ENCODE measurements at regions not wholly inside any gene's neighbourhood (a gene's known extent, or its start where the extent isn't known, plus 50 kb on each side); places are given as distances from the start of the nearest gene placed in this dataset.

DNA sequence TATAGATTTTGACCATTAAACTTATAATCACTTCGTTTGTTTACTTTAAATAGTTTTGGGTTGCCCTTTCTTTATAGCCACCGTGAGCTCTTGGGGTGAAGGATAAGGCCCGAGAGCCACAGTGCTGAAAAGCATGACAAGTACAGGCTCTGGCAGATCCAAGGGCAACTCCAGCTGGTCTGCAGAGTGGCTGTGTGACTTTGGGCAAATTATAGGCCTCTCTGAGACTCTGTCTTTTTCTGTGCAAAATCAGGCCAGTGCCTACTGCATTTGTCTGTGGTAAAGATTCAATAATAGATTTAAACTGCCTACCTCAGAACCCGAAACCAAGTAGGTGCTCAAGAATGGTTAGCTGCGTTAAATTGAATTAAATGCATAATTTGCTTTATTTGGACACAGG, 511.3 kb downstream of the QKI start:
- no peak for ATAC-seq
- TF ChIP-seq, protein P1, sequence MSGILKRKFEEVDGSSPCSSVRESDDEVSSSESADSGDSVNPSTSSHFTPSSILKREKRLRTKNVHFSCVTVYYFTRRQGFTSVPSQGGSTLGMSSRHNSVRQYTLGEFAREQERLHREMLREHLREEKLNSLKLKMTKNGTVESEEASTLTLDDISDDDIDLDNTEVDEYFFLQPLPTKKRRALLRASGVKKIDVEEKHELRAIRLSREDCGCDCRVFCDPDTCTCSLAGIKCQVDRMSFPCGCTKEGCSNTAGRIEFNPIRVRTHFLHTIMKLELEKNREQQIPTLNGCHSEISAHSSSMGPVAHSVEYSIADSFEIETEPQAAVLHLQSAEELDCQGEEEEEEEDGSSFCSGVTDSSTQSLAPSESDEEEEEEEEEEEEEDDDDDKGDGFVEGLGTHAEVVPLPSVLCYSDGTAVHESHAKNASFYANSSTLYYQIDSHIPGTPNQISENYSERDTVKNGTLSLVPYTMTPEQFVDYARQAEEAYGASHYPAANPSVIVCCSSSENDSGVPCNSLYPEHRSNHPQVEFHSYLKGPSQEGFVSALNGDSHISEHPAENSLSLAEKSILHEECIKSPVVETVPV (CRISPR knock-in tag; IDR thresholded peaks at IDR 0.05), result no peak
- TF ChIP-seq TCF4 (CRISPR knock-in tag; IDR thresholded peaks at IDR 0.05; ENCODE audit: borderline replicate concordance), result no peak
- TF ChIP-seq ZNF8 (CRISPR knock-in tag; IDR thresholded peaks at IDR 0.05), result no peak
- no peak for TF ChIP-seq RARB (CRISPR knock-in tag; IDR thresholded peaks at IDR 0.05)
- no peak for TF ChIP-seq TOX (CRISPR knock-in tag; IDR thresholded peaks at IDR 0.05; ENCODE audit: borderline replicate concordance)
- no peak for TF ChIP-seq ZNF565 (CRISPR knock-in tag; conservative IDR thresholded peaks at IDR 0.05; ENCODE audit: low read depth)
- TF ChIP-seq BACH2 (CRISPR knock-in tag; IDR thresholded peaks at IDR 0.05; ENCODE audit: borderline replicate concordance), result no peak
- no peak for TF ChIP-seq GLIS3 (CRISPR knock-in tag; IDR thresholded peaks at IDR 0.05)
- no peak for TF ChIP-seq ZFP3 (CRISPR knock-in tag; IDR thresholded peaks at IDR 0.05)
- no peak for TF ChIP-seq ZC3H10 (CRISPR knock-in tag; IDR thresholded peaks at IDR 0.05)
- no peak for TF ChIP-seq SNAI2 (CRISPR knock-in tag; IDR thresholded peaks at IDR 0.05)
- no peak for TF ChIP-seq TSHZ2 (CRISPR knock-in tag; IDR thresholded peaks at IDR 0.05)
- no peak for TF ChIP-seq ISL1 (CRISPR knock-in tag; IDR thresholded peaks at IDR 0.05)
- TF ChIP-seq ESRRG (CRISPR knock-in tag; IDR thresholded peaks at IDR 0.05), result no peak
- TF ChIP-seq CSDC2 (CRISPR knock-in tag; IDR thresholded peaks at IDR 0.05), result no peak
- TF ChIP-seq ZFP30 (CRISPR knock-in tag; IDR thresholded peaks at IDR 0.05), result no peak
- TF ChIP-seq POU6F1 (CRISPR knock-in tag; IDR thresholded peaks at IDR 0.05; ENCODE audit: borderline replicate concordance, low read depth), result no peak
- no peak for TF ChIP-seq ZNF70 (CRISPR knock-in tag; IDR thresholded peaks at IDR 0.05)
- TF ChIP-seq PATZ1 (CRISPR knock-in tag; IDR thresholded peaks at IDR 0.05; ENCODE audit: borderline replicate concordance), result no peak

DNA sequence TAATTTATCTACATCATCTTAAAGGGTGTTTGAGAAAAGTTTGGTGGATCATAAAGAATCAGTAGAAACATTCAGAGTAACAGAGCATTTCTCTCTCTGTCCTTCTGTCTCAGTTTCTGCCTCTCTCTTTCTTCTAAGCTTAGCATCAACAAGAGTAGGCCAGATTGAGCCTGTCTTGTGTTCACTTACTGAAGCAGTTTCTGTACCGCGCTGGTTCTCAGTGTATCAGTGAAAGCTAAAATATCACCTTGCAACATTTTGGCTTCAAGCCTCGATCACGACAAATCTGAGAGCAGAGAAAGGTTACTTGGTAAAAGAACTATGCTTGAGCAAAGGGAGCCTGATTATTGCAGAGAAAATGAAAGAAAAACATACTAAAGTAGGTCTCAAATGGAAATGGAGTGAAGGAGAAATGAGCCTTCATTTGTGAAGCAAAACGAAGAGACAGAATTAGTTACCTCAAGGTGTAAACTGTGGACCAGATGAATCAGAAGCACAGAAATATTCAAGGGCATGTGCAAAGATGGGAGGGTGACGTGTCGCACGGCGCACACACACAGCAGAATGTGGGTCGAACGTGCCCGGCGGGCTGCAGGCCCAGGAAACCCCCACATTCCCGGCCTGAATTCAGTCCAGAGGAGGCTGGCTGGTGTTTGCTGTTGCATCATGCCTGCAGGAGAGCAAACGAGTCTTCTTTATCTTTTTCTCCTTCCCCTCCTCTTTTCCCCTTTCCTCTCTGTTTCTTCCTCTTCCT, 509.3 kb downstream of the QKI start:
- no peak for ATAC-seq
- TF ChIP-seq ZFP3 (CRISPR knock-in tag; IDR thresholded peaks at IDR 0.05), result no peak
- no peak for TF ChIP-seq ZFP30 (CRISPR knock-in tag; IDR thresholded peaks at IDR 0.05)
- TF ChIP-seq, protein P2, sequence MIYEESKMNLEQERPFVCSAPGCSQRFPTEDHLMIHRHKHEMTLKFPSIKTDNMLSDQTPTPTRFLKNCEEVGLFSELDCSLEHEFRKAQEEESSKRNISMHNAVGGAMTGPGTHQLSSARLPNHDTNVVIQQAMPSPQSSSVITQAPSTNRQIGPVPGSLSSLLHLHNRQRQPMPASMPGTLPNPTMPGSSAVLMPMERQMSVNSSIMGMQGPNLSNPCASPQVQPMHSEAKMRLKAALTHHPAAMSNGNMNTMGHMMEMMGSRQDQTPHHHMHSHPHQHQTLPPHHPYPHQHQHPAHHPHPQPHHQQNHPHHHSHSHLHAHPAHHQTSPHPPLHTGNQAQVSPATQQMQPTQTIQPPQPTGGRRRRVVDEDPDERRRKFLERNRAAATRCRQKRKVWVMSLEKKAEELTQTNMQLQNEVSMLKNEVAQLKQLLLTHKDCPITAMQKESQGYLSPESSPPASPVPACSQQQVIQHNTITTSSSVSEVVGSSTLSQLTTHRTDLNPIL (CRISPR knock-in tag; IDR thresholded peaks at IDR 0.05; ENCODE audit: low read depth), result no peak
- no peak for TF ChIP-seq PATZ1 (CRISPR knock-in tag; IDR thresholded peaks at IDR 0.05; ENCODE audit: borderline replicate concordance)
- TF ChIP-seq TCF4 (CRISPR knock-in tag; IDR thresholded peaks at IDR 0.05; ENCODE audit: borderline replicate concordance), result no peak
- TF ChIP-seq ISL1 (CRISPR knock-in tag; IDR thresholded peaks at IDR 0.05), result no peak
- TF ChIP-seq ESRRG (CRISPR knock-in tag; IDR thresholded peaks at IDR 0.05), result no peak
- no peak for TF ChIP-seq ZNF8 (CRISPR knock-in tag; IDR thresholded peaks at IDR 0.05)
- TF ChIP-seq ARNTL (CRISPR knock-in tag; IDR thresholded peaks at IDR 0.05; ENCODE audit: borderline replicate concordance, low read depth), result no peak
- TF ChIP-seq POU6F1 (CRISPR knock-in tag; IDR thresholded peaks at IDR 0.05; ENCODE audit: borderline replicate concordance, low read depth), result no peak
- no peak for TF ChIP-seq TSHZ2 (CRISPR knock-in tag; IDR thresholded peaks at IDR 0.05)

All from SK-N-SH treated with all-trans-retinoic acid at 6 μM for 48 hours (cell line).